GM19452 (cell line): ENCODE measurements at regions not wholly inside any gene's neighbourhood (a gene's known extent, or its start where the extent isn't known, plus 50 kb on each side); places are given as distances from the start of the nearest gene placed in this dataset.

Source experiments
- ATAC-seq: cut with Tn5 transposase; IDR thresholded peaks from one replicate; pipeline ENCODE4 v1.9.1; 2021; ENCODE audit not compliant: unreplicated experiment

DNA sequence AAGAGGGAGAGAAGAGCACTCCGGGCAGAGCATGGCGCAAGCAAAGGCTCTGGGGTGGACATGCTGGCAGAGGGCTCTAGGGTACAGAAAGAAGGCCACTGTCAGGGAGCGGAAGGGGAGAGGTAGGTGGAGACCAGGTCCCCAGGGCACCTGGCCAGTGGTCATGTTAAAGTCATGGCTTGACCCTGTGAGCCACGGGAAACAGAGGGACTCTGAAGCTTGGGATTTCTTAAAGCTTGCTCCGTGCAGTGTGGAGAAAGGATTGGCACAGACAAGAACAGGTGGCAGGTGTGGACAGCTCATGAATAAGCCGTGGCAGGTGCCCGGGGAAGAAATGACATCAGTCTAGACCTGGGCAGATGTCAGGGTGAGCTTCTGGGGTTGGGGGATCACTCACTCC, 413.8 kb downstream of the BCL11B start:
- no peak for ATAC-seq

DNA sequence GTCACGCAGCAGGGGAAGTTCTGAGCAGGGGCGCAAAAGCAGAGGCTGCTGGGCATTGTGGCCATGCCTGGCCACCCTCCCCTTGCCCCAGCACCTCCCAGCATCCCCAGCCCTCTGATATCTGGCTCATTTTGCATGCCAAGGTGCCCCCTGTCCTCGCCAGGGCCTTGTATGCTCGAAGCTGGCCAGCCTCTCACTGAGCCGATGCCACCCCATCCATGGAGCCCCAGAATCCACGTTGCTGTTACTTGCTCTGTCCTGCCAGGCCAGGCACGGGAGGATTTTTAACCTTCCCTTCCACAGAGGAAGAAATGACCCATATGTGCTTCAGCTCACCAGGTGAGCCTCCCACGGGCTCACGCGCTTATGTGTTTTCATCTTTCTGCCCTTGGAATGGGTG, 413.4 kb downstream of the BCL11B start:
- no peak for ATAC-seq

DNA sequence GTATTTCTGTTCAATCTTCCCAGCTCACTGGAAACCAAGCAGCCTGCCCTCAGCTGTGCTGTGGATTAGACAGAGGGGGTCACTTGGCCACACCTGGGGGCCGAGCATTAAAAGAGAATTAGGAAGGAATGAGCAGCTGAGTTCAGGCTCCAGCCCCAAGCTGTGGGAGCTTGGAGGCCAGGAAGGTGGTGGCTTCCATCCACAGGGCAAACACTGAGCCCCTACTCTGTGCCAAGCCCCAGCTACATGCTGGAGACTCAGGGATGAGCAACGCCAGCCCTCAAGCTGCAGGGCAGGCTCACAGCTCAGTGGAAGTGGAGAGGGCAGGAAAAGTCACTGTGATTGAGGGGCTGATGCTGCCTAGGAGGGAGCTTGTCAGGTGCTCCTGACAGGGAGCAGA, 412.7 kb downstream of the BCL11B start:
- no peak for ATAC-seq

DNA sequence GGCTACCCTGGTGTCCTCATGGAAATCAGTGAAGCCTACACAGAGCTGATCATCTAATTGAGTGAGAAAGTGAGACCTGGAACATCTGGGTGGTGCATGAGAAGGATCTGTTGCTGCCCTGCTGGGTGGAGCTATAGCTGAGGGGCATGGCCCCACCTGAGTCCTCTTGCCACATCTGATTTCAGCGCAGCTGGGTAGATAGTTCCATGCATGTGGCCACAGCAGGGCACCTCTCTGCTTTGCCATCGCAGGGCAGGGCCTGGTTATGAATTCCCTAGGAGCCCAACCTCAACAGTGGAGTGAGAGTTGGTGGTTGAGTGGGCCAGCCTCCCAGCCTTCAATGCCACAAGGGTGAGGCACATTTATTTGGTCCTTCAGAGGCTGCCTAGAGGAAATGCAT, 407.8 kb downstream of the BCL11B start:
- no peak for ATAC-seq

- no peak for ATAC-seq
Observed at GRCh38 chr14:98867146-98867545, 404.9 kb downstream of the BCL11B start.

- no peak for ATAC-seq
Observed at GRCh38 chr14:98867726-98868125, 404.3 kb downstream of the BCL11B start.

DNA sequence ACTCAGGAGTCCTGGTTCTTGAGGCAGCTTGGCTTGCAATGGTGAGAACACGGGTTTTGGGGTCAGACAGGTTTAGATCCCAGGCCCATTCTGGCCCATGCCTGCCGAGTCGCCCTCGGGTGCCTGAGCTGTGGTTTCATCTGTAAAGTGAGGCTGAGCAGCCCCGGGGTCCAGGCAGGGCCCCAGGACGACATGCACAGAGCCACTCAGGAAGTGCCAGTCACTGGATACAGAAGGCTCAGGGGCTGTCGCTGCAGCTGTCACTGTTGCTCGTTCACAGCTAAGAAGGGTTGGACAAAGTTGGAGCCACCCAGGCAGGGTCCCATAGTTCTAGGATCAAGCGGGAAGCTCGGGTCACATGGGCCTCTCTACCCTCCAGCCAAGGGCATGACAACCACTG, 403.1 kb downstream of the BCL11B start:
- no peak for ATAC-seq

DNA sequence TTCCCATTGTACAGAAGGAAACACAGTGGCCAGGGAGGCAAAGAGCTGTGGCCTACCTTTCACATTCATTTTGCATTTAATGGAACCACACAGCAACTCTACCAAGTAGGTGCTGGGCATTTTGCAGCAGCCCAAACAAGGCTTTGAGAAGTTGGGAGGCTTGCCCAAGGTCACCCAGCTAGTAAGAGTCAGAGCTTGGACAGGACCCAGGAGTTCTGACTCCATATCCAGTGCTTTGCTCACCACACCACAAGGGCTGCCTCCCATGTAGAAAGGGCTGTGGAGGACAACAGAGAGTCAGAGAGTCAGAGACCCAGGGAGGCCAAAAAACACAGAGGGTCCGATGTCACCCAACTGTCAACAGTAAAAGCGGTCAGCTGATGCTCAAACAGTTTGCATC, 400.2 kb downstream of the BCL11B start:
- ATAC-seq: no peak

- ATAC-seq: no peak
Observed at GRCh38 chr14:98877065-98877464, 394.9 kb downstream of the BCL11B start.

DNA sequence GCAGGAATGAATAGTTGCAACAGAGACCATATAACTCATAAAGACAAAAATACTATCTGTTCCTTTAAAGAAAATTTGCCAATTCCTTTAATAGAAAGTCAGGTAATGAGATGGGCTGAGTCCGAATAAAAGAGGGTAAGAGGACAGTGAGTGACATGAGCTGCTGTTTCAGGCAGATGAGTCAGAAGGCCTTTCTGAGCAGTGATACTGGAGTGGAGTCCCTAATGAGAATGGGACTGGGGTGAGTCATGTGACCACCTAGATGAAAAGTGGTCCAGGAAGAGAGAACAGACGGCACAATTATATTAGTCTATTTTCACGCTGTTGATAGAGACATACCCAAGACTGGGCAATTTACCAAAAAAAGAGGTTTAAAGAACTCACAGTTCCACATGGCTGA, 393.7 kb downstream of the BCL11B start:
- ATAC-seq: no peak

DNA sequence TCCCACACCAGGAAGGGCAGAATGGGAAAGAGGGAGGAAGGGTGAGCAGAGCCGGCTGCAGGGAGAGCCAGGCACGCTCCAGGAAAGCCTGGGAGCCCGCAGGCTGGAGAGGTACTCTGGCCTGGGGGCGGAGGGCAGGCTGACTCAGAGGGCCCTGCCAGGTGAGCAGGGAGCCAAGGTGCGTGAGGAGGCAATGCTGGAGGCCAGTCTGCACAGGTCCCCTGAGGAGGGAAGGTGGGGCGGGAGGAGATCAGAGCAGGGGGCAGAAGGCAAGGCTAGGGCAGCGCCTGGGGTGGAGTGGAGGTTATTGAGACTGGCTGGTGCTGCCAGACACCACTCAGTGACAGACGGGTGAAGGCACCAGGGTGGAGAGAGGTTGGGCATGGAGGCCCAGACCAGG, 385.0 kb downstream of the BCL11B start:
- no peak for ATAC-seq

GRCh38 chr14:98888281-98888680, 383.7 kb downstream of the BCL11B start:
- ATAC-seq: no peak

- ATAC-seq: no peak
Observed at GRCh38 chr14:98888927-98889835, 382.8 kb downstream of the BCL11B start.

DNA sequence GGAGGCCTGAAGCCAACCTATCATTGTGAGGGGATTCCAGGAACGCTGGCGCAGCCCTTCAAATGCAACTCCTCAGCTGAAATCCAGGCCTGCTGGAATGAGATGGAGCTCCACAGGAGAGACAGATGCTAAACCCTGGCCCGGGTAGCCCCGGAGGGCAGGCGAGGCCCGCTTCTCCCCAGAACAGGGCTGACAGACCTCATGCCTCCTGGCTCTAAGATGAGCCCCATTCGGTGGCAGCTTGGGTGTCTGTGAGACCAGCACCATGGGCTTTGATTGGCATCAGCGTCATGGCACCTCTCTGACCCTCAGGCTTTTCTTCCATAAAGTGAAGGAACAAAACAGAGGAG, 382.2 kb downstream of the BCL11B start:
- no peak for ATAC-seq

DNA sequence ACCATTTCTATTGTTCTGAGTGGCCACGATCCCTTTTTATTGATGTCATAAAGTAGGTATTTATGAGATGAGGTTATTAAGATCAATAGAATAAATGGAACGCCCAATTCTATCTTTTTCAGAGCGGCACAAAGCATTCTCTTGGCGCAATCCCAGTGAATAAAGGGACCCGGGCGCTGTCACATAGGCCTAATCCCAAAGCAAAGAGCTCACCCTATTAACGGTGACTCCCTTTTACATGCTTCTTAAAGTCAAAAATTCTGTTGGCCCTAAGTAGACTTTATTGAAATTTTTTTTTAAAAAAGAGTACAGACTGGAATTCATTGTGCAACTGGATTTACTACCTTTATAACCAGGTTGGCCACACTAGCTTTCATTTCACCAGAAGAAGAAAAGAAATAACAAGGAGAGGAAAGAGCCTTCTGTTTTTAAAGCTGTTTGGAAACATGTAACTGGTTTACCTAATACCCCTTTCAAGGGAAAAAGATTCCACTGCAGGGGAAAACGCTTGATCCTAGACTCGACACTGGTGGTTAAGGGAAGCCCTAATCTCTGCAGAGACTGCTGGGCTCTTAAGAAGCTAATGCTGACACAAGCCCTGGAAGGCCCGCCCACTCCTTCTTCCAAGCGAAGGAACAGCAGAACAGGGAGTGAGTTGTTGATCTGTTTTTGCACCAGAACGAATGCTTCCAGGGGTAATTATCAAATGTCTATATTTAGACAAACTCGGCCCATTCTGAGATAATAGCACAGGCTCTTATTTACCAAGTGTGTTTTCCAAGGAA, 381.2 kb downstream of the BCL11B start:
- ATAC-seq: no peak

DNA sequence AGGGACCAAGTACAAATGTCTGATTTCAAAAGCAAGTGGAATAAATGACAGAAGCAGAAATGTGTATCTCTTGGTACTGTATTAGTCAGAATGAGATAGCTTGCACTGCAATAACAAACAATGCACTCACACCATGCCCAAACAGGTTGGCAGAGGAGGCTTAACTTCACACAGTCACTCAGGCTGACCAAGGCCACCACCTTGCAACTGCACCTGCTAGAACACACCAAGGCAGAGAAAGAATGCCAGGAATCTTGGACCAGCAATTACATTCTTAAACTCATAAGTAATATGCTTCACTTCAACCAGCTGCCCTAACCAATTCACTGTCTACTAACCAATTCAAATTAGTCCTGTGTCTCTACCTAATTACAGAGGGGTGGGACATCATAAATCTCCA, 378.3 kb downstream of the BCL11B start:
- no peak for ATAC-seq

DNA sequence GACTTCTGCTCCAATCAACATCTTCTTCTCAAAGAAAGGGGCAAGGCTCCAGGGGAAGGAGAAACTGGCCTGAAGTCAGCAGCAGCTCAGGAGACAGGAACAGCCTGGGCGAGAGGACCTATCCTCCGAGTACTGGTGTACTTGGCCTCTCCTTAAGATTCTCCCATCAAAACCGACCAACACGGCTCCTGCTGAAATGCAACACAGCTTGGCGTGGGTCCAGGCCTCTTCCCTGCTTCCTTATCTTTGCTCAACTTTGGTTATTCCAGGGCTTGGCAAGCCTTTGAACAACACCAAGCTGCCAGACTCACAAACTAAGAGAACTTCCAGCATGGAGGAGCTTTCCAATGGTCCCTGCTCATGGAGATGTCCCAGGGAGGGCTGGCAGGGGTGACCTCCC, 377.4 kb downstream of the BCL11B start:
- no peak for ATAC-seq

DNA sequence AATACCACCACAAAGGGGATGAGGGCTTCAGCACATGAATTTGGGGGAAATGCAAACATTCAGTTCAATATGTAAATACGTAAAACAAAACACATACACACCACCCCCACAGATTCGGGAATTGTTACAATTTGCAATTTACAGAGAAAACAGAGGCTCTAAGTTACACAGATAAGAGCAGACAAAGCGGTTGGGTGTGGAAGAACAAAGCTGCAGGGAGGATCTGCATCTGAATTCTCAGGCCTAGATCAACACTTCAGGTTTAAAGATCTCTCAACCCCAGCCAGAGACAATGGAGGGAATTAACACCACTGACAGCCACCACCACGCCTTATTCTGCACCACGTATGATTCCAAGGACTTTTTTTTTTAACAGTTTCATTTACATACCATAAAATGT, 375.5 kb downstream of the BCL11B start:
- no peak for ATAC-seq

DNA sequence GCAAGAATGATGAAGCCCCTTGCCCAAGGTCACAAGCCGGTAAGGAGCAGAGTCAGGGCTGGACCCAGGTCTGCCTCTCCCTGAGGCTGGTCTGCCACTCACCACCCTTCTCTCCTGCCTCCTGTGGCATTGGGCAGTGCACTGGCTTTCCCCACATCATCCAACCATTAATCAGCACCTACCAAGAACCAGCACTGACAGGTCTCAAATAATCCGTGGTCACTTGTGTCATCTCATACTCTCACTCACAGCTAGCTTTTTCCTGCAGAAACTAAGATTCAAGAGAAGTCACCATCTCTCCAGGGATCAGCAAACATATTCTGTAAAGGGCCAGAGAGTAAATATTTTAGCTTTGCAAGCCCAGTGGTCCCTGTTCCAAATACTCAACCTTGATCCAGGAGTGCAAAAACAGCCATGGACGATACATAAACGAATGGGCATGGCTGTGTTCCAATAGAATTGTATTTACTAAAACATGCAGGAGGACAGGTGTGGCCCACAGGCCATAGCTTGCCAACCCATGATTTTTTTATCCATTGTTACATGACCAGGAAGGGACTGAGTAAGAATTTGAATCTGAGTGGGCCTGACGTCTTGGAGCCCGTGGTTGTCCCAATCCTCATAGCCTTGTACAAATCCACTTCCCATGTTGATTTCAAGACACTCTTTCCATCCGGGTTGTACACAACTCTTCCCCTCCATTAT, 374.2 kb downstream of the BCL11B start:
- no peak for ATAC-seq

- ATAC-seq: no peak
Observed at GRCh38 chr14:98899441-98899840, 372.6 kb downstream of the BCL11B start.

DNA sequence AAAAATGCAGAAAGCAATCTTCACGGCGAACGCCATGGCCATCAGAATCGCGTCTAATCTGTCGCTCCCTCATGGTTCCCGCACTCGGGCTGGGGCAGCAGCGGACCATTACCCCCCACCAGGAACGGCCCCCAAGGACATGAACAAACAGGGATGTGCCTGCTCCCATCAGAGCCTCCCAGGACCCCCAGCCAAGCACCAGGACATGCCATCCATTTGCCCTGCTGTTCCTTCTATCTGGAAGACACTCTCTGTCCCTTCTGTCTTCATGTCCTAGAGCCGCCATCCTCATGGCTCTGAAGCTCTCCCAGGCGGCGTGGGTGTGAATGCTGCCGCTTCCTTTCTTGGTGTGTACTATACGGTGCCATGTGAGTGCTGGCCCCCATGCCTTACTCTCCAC, 371.8 kb downstream of the BCL11B start:
- ATAC-seq: no peak

- ATAC-seq: no peak
Observed at GRCh38 chr14:98900798-98901197, 371.2 kb downstream of the BCL11B start.
